Suprapubic skin (tissue), 4 donors: ENCODE measurements at regions not wholly inside any gene's neighbourhood (a gene's known extent, or its start where the extent isn't known, plus 50 kb on each side); places are given as distances from the start of the nearest gene placed in this dataset.

Source experiments
- CTCF ChIP-seq, 2 donors: fragments of 200-600 bp in 1 of 2; fragments of 450-650 bp in 1 of 2; sonication (generic) in 1 of 2; IDR thresholded peaks; one replicate each; pipeline ENCODE4 v1.5.1; 2016 to 2019; ENCODE audit warnings: antibody characterized with exemption in 2 of 2, mild to moderate bottlenecking in 1 of 2, moderate library complexity in 1 of 2
- POLR2A ChIP-seq, 2 donors: fragments of 450-650 bp; IDR thresholded peaks; one replicate each; pipeline ENCODE4 v1.6.1; 2017; ENCODE audit warnings: antibody characterized with exemption in 2 of 2, mild to moderate bottlenecking in 2 of 2, moderate library complexity in 2 of 2
- POLR2AphosphoS5 ChIP-seq, 3 donors: sonication (generic); formaldehyde crosslinking; IDR thresholded peaks; one replicate each; pipeline ENCODE4 v1.6.1; 2017; ENCODE audit warnings: antibody characterized with exemption in 3 of 3

GRCh38 chr2:120631724-120632123 is 103.9 kb upstream of the GLI2 start:
- TF ChIP-seq POLR2A (IDR thresholded peaks at IDR 0.05) (no peak), CTCF (IDR thresholded peaks at IDR 0.05) (no peak), POLR2AphosphoS5 (IDR thresholded peaks at IDR 0.05) (no peak)
